ENCODE measurements at regions not wholly inside any gene's neighbourhood (a gene's known extent, or its start where the extent isn't known, plus 50 kb on each side); places are given as distances from the start of the nearest gene placed in this dataset.

DNA sequence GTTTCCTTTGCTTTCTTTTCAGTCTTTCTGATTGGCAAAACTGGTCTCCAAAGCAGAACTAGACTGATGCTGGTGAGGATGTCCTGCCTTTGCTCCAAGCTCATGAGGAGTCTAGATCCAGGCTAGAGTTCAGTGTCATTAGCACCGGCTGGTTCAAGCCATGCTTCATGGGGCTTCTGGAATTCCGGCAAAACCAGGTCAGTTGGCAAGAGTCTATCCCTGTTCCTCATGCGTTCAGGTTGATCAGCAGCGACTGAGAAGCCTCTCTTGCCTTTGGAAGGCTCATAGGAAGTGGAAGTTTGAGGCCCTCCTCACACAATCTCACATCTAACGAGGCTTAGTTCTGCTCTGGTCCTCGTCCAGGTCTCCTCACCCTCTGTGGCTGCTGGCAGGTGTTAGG lies 194.3 kb downstream of the HS3ST3A1 start:
- Histone ChIP-seq H3K4me3 (no peak overlapping the region), H3K4me1 (peaks cover 0 to 7% (median 3%) of the 10 kb centered on the region in 3 donors), H3K36me3 (no peaks in the 10 kb centered on the region), H3K27me3 (no peaks in the 10 kb centered on the region), H3K9me3 (no peaks in the 10 kb centered on the region), H3K27ac (no peak overlapping the region)
- DNase-seq = no peak
- intact Hi-C loops (cut with DNase I) = no loop called here
- 85 to 93% methylated on average over 5 to 6 of the region's 6 CpGs for WGBS, 2 donors
- TF ChIP-seq CTCF (IDR thresholded peaks at IDR 0.05) (no peak), POLR2A (IDR thresholded peaks at IDR 0.05) (no peak)

GRCh38 chr17:13405807-13406206 lies 195.9 kb downstream of the HS3ST3A1 start:
- WGBS, 2 donors = 46 to 62% methylated on average over 3 of the region's 3 CpGs
- Histone ChIP-seq H3K4me3 (no peak overlapping the region), H3K27ac (no peak overlapping the region), H3K4me1 (peaks cover 0 to 2% (median 0%) of the 10 kb centered on the region in 3 donors), H3K36me3 (no peaks in the 10 kb centered on the region), H3K27me3 (no peaks in the 10 kb centered on the region), H3K9me3 (no peaks in the 10 kb centered on the region)
- intact Hi-C loops (cut with DNase I) = no loop called here
- TF ChIP-seq POLR2A (IDR thresholded peaks at IDR 0.05) = no peak
- TF ChIP-seq CTCF (IDR thresholded peaks at IDR 0.05) = no peak
- no peak for DNase-seq

GRCh38 chr17:13405080-13405479 lies 196.6 kb downstream of the HS3ST3A1 start:
- 81 to 94% methylated on average over 1 of the region's 1 CpG for WGBS, 2 donors
- Histone ChIP-seq H3K27me3 (no peaks in the 10 kb centered on the region), H3K9me3 (no peaks in the 10 kb centered on the region), H3K4me1 (no peaks in the 10 kb centered on the region), H3K4me3 (no peak overlapping the region), H3K36me3 (no peaks in the 10 kb centered on the region), H3K27ac (no peak overlapping the region)
- intact Hi-C loops (cut with DNase I) = no loop called here
- no peak for TF ChIP-seq POLR2A (IDR thresholded peaks at IDR 0.05)
- no peak for TF ChIP-seq CTCF (IDR thresholded peaks at IDR 0.05)
- no peak for DNase-seq

- TF ChIP-seq CTCF (IDR thresholded peaks at IDR 0.05) = no peak
- DNase-seq = no peak
- 60% methylated on average over 4 of the region's 4 CpGs for WGBS, 2 donors
These were observed 197.5 kb downstream of the HS3ST3A1 start for GRCh38 chr17:13403982-13404946.

DNA sequence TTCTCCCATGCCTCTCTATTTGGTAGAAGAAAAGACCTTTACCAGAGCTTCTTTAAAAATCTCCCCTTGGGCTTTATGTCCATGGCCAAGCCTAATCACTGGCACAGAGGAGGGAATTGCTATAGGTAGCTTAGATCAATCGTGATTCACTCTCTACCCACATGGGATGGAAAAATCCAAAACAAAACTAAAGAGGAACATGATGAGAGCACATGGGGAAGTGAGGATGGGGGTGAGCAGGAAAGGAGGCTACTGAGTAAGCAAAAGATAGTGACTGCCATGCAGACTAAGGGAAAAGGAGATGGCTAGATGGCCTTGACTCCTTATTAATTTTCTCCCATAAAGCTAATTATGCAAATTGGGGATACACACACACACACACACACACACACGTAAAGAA lies 201.2 kb downstream of the HS3ST3A1 start:
- no peak overlapping the region for H3K4me3 ChIP-seq
- H3K36me3 ChIP-seq = no peaks in the 10 kb centered on the region
- no peaks in the 10 kb centered on the region for H3K27me3 ChIP-seq
- no peak overlapping the region for H3K27ac ChIP-seq
- intact Hi-C loops (cut with DNase I) = no loop called here
- no peaks in the 10 kb centered on the region for H3K9me3 ChIP-seq
- no peak for DNase-seq
- 66 to 76% methylated on average over 2 of the region's 2 CpGs for WGBS, 2 donors
- H3K4me1 ChIP-seq = peaks cover 0 to 9% (median 0%) of the 10 kb centered on the region in 3 donors
- TF ChIP-seq POLR2A (IDR thresholded peaks at IDR 0.05) (no peak), CTCF (IDR thresholded peaks at IDR 0.05) (no peak)

More at GRCh38 chr17:13403982-13404946, 197.5 kb downstream of the HS3ST3A1 start:
- intact Hi-C loops (cut with DNase I) = no loop called here
- no peaks in the 10 kb centered on the region for H3K4me1 ChIP-seq
- H3K27ac ChIP-seq = no peak overlapping the region
- no peaks in the 10 kb centered on the region for H3K27me3 ChIP-seq
- H3K4me3 ChIP-seq = no peak overlapping the region
- H3K36me3 ChIP-seq = no peaks in the 10 kb centered on the region
- no peaks in the 10 kb centered on the region for H3K9me3 ChIP-seq

Measured in esophagus squamous epithelium (tissue), 5 donors.